ENCODE measurements at regions not wholly inside any gene's neighbourhood (a gene's known extent, or its start where the extent isn't known, plus 50 kb on each side); places are given as distances from the start of the nearest gene placed in this dataset.

- Mint-ChIP-seq H3K4me3 (no peak overlapping the region), H3K36me3 (ENCODE audit: low read depth) (no peaks in the 10 kb centered on the region)
- 98 to 100% methylated on average over 2 of the region's 2 CpGs for WGBS, 2 experiments (ENCODE audit: insufficient coverage in 1 of 2, insufficient read length in 1 of 2)
These were observed 151.7 kb upstream of the NEGR1 start for GRCh38 chr1:72434070-72434469.

GRCh38 chr1:72433591-72433990, 151.3 kb upstream of the NEGR1 start:
- no peak overlapping the region for H3K4me3 ChIP-seq (ENCODE audit: low read length)
- H3K27me3 ChIP-seq (ENCODE audit: control insufficient read depth, insufficient read depth, low read length, poor library complexity, severe bottlenecking): no peaks in the 10 kb centered on the region
- Mint-ChIP-seq H3K4me1 (no peaks in the 10 kb centered on the region), H3K9me3 (no peaks in the 10 kb centered on the region), H3K36me3 (ENCODE audit: low read depth) (no peaks in the 10 kb centered on the region), H3K4me3 (no peak overlapping the region), H3K27me3 (ENCODE audit: insufficient read depth) (no peaks in the 10 kb centered on the region), H3K27ac (no peak overlapping the region)
- no peak overlapping the region for H3K27ac ChIP-seq (ENCODE audit: low read depth, low read length)
- no peak for DNase-seq
- WGBS, 2 experiments (ENCODE audit: insufficient coverage in 1 of 2, insufficient read length in 1 of 2): 87 to 100% methylated on average over 1 to 2 of the region's 2 CpGs
- H3K9me3 ChIP-seq (ENCODE audit: control insufficient read depth, low read length): no peaks in the 10 kb centered on the region
- H3K9ac ChIP-seq (ENCODE audit: extremely low read depth, low read length, poor library complexity, severe bottlenecking): no peak overlapping the region
- no peaks in the 10 kb centered on the region for H3K4me1 ChIP-seq (ENCODE audit: control insufficient read depth, insufficient read depth, low read length)
- TF ChIP-seq, protein P1, sequence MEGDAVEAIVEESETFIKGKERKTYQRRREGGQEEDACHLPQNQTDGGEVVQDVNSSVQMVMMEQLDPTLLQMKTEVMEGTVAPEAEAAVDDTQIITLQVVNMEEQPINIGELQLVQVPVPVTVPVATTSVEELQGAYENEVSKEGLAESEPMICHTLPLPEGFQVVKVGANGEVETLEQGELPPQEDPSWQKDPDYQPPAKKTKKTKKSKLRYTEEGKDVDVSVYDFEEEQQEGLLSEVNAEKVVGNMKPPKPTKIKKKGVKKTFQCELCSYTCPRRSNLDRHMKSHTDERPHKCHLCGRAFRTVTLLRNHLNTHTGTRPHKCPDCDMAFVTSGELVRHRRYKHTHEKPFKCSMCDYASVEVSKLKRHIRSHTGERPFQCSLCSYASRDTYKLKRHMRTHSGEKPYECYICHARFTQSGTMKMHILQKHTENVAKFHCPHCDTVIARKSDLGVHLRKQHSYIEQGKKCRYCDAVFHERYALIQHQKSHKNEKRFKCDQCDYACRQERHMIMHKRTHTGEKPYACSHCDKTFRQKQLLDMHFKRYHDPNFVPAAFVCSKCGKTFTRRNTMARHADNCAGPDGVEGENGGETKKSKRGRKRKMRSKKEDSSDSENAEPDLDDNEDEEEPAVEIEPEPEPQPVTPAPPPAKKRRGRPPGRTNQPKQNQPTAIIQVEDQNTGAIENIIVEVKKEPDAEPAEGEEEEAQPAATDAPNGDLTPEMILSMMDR (conservative IDR thresholded peaks at IDR 0.05): no peak
- H3K36me3 ChIP-seq (ENCODE audit: control insufficient read depth, insufficient read depth, low read length): no peaks in the 10 kb centered on the region

More at GRCh38 chr1:72434070-72434469, 151.7 kb upstream of the NEGR1 start:
- H3K27ac ChIP-seq (ENCODE audit: low read depth, low read length): no peak overlapping the region
- no peak overlapping the region for H3K9ac ChIP-seq (ENCODE audit: extremely low read depth, low read length, poor library complexity, severe bottlenecking)
- DNase-seq: no peak
- H3K4me1 ChIP-seq (ENCODE audit: control insufficient read depth, insufficient read depth, low read length): no peaks in the 10 kb centered on the region
- Mint-ChIP-seq H3K4me1 (no peaks in the 10 kb centered on the region), H3K9me3 (no peaks in the 10 kb centered on the region), H3K27ac (no peak overlapping the region), H3K27me3 (ENCODE audit: insufficient read depth) (no peaks in the 10 kb centered on the region)
- H3K27me3 ChIP-seq (ENCODE audit: control insufficient read depth, insufficient read depth, low read length, poor library complexity, severe bottlenecking): no peaks in the 10 kb centered on the region
- TF ChIP-seq, protein P1 (conservative IDR thresholded peaks at IDR 0.05): no peak
- H3K36me3 ChIP-seq (ENCODE audit: control insufficient read depth, insufficient read depth, low read length): no peaks in the 10 kb centered on the region
- H3K4me3 ChIP-seq (ENCODE audit: low read length): no peak overlapping the region
- H3K9me3 ChIP-seq (ENCODE audit: control insufficient read depth, low read length): no peaks in the 10 kb centered on the region

DNA sequence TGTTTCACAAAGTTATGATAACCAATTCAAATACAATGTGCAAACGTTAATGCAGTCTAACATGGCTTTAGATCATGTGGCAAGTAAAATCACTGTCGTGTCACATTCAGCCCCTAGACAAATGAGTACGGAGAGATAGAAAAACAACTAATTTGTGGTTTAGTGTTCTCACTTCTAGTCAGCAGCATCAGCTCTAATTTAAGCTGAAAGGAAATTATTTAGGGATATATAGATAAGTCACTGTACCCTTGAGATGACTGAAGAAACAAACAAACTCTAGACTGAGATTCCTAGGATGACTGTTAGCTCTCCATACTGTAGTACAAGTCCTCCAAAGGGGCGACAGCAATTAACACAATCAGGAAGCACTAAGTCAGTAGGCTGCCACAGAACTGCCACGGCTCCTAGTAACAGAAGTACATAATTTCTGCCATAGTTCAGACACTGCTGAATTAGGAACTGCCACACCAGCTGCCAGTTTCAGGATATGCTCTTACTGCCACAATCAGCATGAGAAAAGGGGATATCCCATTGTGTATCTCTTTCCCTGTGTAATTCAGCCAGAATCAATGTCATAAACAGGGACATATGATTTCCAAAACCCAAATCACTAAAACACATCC, 150.4 kb upstream of the NEGR1 start:
- no peak overlapping the region for H3K27ac Mint-ChIP-seq
- Histone ChIP-seq H3K27me3 (ENCODE audit: control insufficient read depth, insufficient read depth, low read length, poor library complexity, severe bottlenecking) (no peaks in the 10 kb centered on the region), H3K4me3 (ENCODE audit: low read length) (no peak overlapping the region), H3K9ac (ENCODE audit: extremely low read depth, low read length, poor library complexity, severe bottlenecking) (no peak overlapping the region), H3K27ac (ENCODE audit: low read depth, low read length) (no peak overlapping the region), H3K9me3 (ENCODE audit: control insufficient read depth, low read length) (no peaks in the 10 kb centered on the region), H3K4me1 (ENCODE audit: control insufficient read depth, insufficient read depth, low read length) (no peaks in the 10 kb centered on the region), H3K36me3 (ENCODE audit: control insufficient read depth, insufficient read depth, low read length) (no peaks in the 10 kb centered on the region)
- TF ChIP-seq, protein P1 (conservative IDR thresholded peaks at IDR 0.05): no peak
- no peaks in the 10 kb centered on the region for H3K4me1 Mint-ChIP-seq
- WGBS, 2 experiments (ENCODE audit: insufficient coverage in 1 of 2, insufficient read length in 1 of 2): 84% methylated on average over 5 of the region's 5 CpGs
- no peaks in the 10 kb centered on the region for H3K27me3 Mint-ChIP-seq (ENCODE audit: insufficient read depth)
- no peak for DNase-seq
- peaks cover 2% of the 10 kb centered on the region for H3K9me3 Mint-ChIP-seq
- H3K4me3 Mint-ChIP-seq: no peak overlapping the region
- no peaks in the 10 kb centered on the region for H3K36me3 Mint-ChIP-seq (ENCODE audit: low read depth)

Measured in endodermal cell (in vitro differentiated cells).